HG02642 (cell line): ENCODE measurements at regions not wholly inside any gene's neighbourhood (a gene's known extent, or its start where the extent isn't known, plus 50 kb on each side); places are given as distances from the start of the nearest gene placed in this dataset.
"Not testable (repeated sequence)": the region's sequence is repeated elsewhere in the genome, so short reads cannot be mapped to it uniquely, and the experiment has no call there.

Source experiments
- ATAC-seq: cut with Tn5 transposase; IDR thresholded peaks from one replicate; pipeline ENCODE4 v1.9.1; 2021; ENCODE audit warnings: mild to moderate bottlenecking; ENCODE audit not compliant: unreplicated experiment, poor library complexity

- no peak for ATAC-seq
Measured at GRCh38 chr5:91244380-91245073, 138.6 kb downstream of the ARRDC3 start.

- ATAC-seq, result no peak
Measured at GRCh38 chr5:91243852-91244251, 139.3 kb downstream of the ARRDC3 start.

- ATAC-seq, result no peak
Measured at GRCh38 chr5:91243286-91243685, 139.8 kb downstream of the ARRDC3 start.

GRCh38 chr5:91241460-91241859, 141.7 kb downstream of the ARRDC3 start:
- not testable (repeated sequence) for ATAC-seq

GRCh38 chr5:91240175-91240574, 142.9 kb downstream of the ARRDC3 start:
- no peak for ATAC-seq

- no peak for ATAC-seq
Measured at GRCh38 chr5:91235271-91235694, 147.8 kb downstream of the ARRDC3 start.

GRCh38 chr5:91232523-91232922, 150.6 kb downstream of the ARRDC3 start:
- no peak for ATAC-seq

GRCh38 chr5:91229031-91229727, 153.9 kb downstream of the ARRDC3 start:
- ATAC-seq, result no peak

- no peak for ATAC-seq
Measured at GRCh38 chr5:91228188-91228587, 154.9 kb downstream of the ARRDC3 start.

GRCh38 chr5:91225848-91226686, 157.1 kb downstream of the ARRDC3 start:
- peak; percentile 75 for ATAC-seq

GRCh38 chr5:91224969-91225368, 158.1 kb downstream of the ARRDC3 start:
- ATAC-seq, result no peak

GRCh38 chr5:91224456-91224855, 158.7 kb downstream of the ARRDC3 start:
- no peak for ATAC-seq

GRCh38 chr5:91223886-91224285, 159.2 kb downstream of the ARRDC3 start:
- ATAC-seq, result no peak

- ATAC-seq, result no peak
Measured at GRCh38 chr5:91222482-91222881, 160.6 kb downstream of the ARRDC3 start.

GRCh38 chr5:91221917-91222316, 161.2 kb downstream of the ARRDC3 start:
- ATAC-seq, result no peak

- no peak for ATAC-seq
Measured at GRCh38 chr5:91219803-91220371, 163.2 kb downstream of the ARRDC3 start.

- ATAC-seq, result no peak
Measured at GRCh38 chr5:91219091-91219802, 163.9 kb downstream of the ARRDC3 start.

- ATAC-seq, result no peak
Measured at GRCh38 chr5:91217859-91218258, 165.3 kb downstream of the ARRDC3 start.

GRCh38 chr5:91214571-91214970, 168.5 kb downstream of the ARRDC3 start:
- ATAC-seq, result no peak
